GM10266 (cell line): ENCODE measurements at regions not wholly inside any gene's neighbourhood (a gene's known extent, or its start where the extent isn't known, plus 50 kb on each side); places are given as distances from the start of the nearest gene placed in this dataset.

ENCODE experiments used
- DNase-seq: peaks from one replicate; pipeline ENCODE4 v3.0.0; 2012; ENCODE audit errors: extremely low spot score
- CTCF ChIP-seq: IDR thresholded peaks from 2 replicates; pipeline ENCODE4 v1.5.1; 2012; ENCODE audit warnings: mild to moderate bottlenecking, low read depth; ENCODE audit not compliant: control insufficient read depth, insufficient read depth; ENCODE audit errors: missing control alignments

GRCh38 chr10:30256084-30256483 is 93.0 kb downstream of the MTPAP start:
- TF ChIP-seq CTCF, result no peak
- DNase-seq, result no peak

DNA sequence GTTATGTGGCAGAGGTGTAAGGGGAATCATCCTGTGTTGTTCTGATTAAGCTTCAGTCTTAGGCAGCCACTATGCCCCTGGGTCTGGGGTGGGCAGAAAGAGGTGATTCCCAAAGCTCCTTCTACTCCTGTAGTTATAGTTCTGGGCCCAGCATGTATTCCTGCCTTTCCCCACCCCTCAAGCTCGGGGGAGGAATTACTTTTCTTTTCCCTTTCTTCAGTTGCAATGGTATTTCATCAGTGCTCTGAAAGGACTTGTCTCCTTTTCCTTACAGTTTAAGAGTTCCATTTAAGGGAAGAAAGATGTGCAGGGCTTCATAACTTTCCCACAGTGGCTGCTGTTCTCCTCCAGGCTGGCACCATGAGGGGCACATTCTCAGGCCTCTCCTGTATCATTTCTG is 94.2 kb downstream of the MTPAP start:
- DNase-seq, result no peak
- no peak for TF ChIP-seq CTCF

DNA sequence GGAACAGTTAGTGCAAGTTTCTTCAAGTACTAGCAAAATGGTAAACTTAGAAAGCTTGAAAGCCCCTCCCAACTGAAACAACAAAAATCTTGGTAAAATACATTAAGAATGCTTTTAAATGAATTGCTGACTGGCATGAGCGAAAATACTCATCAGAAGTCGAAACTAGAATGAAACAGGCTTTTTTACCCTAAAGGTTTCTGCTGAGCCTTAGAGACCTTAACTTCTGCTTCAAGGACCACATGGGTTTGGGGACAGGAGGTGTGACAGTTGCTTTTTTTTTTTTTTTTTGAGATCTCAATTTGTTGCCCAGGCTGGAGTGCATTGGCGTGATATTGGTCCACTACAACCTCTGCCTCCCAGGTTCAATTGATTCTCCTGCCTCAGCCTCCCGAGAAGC is 100.3 kb downstream of the MTPAP start:
- DNase-seq, result no peak
- TF ChIP-seq CTCF, result no peak

DNA sequence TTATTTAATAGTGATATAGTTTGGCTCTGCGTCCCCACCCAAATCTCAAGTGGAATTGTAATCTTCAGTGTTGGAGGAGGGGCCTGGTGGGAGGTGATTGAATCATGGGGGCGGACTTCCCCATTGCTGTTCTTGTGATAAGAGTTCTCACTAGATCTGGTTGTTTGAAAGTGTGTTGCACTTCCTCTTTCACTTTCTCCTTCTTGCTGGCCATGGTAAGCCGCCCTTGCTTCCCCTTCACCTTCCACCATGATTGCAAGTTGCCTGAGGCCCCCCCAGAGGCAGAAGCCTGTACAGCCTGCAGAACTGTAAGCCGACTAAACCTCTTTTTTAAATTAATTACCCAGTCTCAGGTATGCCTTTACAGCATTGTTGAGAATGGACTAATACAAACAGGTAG is 101.4 kb downstream of the MTPAP start:
- DNase-seq, result no peak
- no peak for TF ChIP-seq CTCF

DNA sequence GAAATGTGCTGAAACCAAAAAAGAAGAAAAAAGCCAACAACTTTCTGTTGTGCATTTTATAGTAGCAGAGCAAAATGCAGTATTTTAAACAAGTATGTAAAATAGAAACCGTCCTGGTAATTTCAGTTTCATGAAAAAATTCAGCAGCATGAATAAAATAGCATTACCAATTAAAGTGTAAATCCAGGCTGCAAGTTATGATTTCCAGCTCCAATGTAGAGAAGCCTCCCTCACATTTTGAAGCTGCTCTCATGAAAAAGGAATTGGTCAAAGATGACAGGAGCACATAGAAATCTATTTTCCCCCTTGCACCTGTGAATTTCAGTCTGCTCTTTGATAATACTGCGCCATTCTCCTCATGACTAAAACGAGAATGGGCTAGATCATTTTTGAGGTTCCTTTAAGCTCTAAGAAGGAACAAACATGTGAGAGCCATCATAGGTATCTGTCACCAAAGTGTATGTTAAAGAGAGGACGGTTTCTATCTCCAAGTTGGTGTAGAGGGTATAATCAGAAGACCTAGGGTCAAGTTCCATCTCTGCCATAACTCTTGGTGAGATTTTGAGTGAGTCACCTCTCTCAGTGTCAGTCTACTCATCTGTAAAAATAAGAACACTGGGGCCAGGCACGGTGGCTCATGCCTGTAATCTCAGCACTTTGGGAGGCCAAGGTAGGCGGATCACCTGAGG is 107.5 kb downstream of the MTPAP start:
- no peak for TF ChIP-seq CTCF

GRCh38 chr10:30238836-30239235 is 110.2 kb downstream of the MTPAP start:
- no peak for DNase-seq

More for the DNA sequence above, 107.5 kb downstream of the MTPAP start:
- no peak for DNase-seq

More at GRCh38 chr10:30238836-30239235, 110.2 kb downstream of the MTPAP start:
- no peak for TF ChIP-seq CTCF
